Transverse colon (tissue), 4 donors: ENCODE measurements at regions not wholly inside any gene's neighbourhood (a gene's known extent, or its start where the extent isn't known, plus 50 kb on each side); places are given as distances from the start of the nearest gene placed in this dataset.

Experiments used
- DNase-seq: peaks from one replicate; pipeline ENCODE4 v3.0.0-alpha.2; 2019
- H3K27ac ChIP-seq, 4 donors: fragments of 200-600 bp; sonication (generic); 2 replicates each; pipeline ENCODE4 v1.5.1; 2016 to 2018; ENCODE audit warnings: inconsistent platforms in 4 of 4
- H3K27me3 ChIP-seq: fragments of 200-600 bp; sonication (generic); 2 replicates; pipeline ENCODE4 v1.5.1; 2017; ENCODE audit warnings: inconsistent platforms
- H3K36me3 ChIP-seq, 4 donors: fragments of 200-600 bp; sonication (generic); 2 replicates each; pipeline ENCODE4 v1.5.1; 2017 to 2019; ENCODE audit warnings: inconsistent platforms in 4 of 4
- H3K4me1 ChIP-seq, 4 donors: fragments of 200-600 bp; sonication (generic); 2 replicates each; pipeline ENCODE4 v1.5.1; 2017 to 2020; ENCODE audit warnings: inconsistent platforms in 4 of 4
- H3K4me3 ChIP-seq, 4 donors: fragments of 200-600 bp; sonication (generic); 1 replicate in 1 of 4; 2 replicates in 3 of 4; pipeline versions ENCODE4 v1.5.1 to v1.6.1; 2017 to 2019; ENCODE audit warnings: inconsistent platforms in 4 of 4
- H3K9me3 ChIP-seq, 2 donors: fragments of 200-600 bp; sonication (generic); 2 replicates each; pipeline ENCODE4 v1.5.1; 2017 to 2019; ENCODE audit warnings: inconsistent platforms in 2 of 2
- EP300 ChIP-seq: sonication (generic); formaldehyde crosslinking; IDR thresholded peaks from one replicate; pipeline ENCODE4 v1.6.1; 2017; ENCODE audit warnings: antibody characterized with exemption, low read depth
- POLR2A ChIP-seq: fragments of 450-650 bp; IDR thresholded peaks from one replicate; pipeline ENCODE4 v1.6.1; 2016; ENCODE audit warnings: antibody characterized with exemption, mild to moderate bottlenecking, moderate library complexity
- POLR2AphosphoS5 ChIP-seq, 3 donors: sonication (generic); formaldehyde crosslinking; IDR thresholded peaks; one replicate each; pipeline ENCODE4 v1.6.1; 2016; ENCODE audit warnings: antibody characterized with exemption in 3 of 3
- WGBS, 2 donors: methylation state at CpG; one replicate each; pipeline ENCODE4 v1.1.5; 2018; ENCODE audit warnings: low coverage in 1 of 2; 5-methylcytosine and 5-hydroxymethylcytosine counted together
- in situ Hi-C, 4 donors: fragments of 200-750 bp; cut with MboI; loops; one replicate each; pipeline versions ENCODE4 v1.15.0 to v1.15.1; 2017; ENCODE audit warnings: low sequenced_read_pairs in 3 of 4, low pct_ligation_motif_present in 1 of 4, low pct_unique_long_range_greater_than_20kb in 1 of 4
- intact Hi-C: fragments of 100-400 bp; cut with DNase I; formaldehyde crosslinking; loops from one replicate; pipeline ENCODE4 v1.15.1; 2023; ENCODE audit warnings: low total_unique reads
- TF ChIP-seq, protein P1 (sequence below), 5 experiments: fragments of 200-600 bp in 3 of 5; fragments of 450-650 bp in 2 of 5; sonication (generic) in 3 of 5; IDR thresholded peaks; 1 replicate in 2 of 5; 2 replicates in 3 of 5; pipeline ENCODE4 v1.5.1; 2016 to 2017; ENCODE audit warnings: antibody characterized with exemption in 5 of 5, inconsistent platforms in 3 of 5, mild to moderate bottlenecking in 2 of 5, moderate library complexity in 1 of 5

DNA sequence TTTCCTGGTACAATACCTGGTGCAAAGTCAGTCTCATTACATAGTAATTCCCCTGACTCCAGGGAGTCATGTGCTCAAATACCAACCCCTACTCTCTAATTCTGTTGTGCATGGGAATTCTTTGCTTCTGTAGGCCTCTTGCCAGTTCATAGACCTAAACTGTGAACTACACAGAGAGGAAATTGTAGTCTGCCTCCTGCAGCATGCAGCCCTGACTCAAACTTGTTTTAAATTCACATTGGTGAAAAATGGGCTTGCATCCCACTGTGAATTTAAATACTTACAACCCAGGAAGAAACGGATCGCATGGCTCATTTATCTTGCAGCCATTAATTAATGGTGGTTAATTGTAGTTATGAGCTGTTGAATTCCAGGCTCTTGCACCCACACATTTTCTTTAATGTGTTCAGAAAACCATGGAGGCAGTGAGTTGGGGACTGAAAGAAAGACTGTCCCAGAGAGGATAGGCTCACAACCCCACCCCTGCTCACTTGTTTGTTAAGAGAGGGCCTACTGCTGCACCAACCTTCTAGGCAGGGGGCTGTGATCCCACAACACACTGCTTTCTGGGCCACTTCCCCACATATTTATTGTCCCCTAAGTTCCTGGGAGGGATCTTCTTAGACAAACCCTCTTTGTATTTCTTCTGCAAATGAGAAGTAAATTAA, 579.1 kb downstream of the DHX35 start:
- intact Hi-C loops (no loop called here), in situ Hi-C loops (no loop called here)
- Histone ChIP-seq H3K4me3 (no peak overlapping the region), H3K27ac (no peak overlapping the region), H3K27me3 (peaks cover 22% of the 10 kb centered on the region), H3K9me3 (no peaks in the 10 kb centered on the region), H3K36me3 (no peaks in the 10 kb centered on the region), H3K4me1 (no peaks in the 10 kb centered on the region)
- TF ChIP-seq POLR2AphosphoS5 (IDR thresholded peaks at IDR 0.05), result no peak
- DNase-seq, result no peak
- WGBS, 2 donors, result 64% methylated on average over 2 of the region's 2 CpGs; no CpG with 5 or more reads in 1 of the 2 donors

DNA sequence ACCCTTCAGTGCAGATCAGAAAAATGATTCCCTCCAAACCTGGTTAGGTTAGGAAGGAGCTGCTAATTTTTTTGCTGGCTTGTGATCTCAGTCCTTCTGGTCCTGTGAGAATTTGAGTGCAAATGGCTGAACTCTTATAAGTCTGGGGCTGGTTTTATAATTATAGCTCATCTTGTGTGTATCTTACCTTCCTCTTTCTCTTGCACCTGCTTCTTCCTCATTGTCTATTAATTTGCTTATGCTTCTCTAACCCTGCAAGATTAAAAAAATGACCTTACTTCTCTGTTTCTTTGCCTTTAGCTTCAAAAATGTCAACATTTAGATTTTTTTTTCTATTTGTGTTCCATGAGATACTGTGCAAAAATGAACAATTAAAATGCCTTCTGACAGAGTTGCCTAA, 576.2 kb downstream of the DHX35 start:
- Histone ChIP-seq H3K4me3 (no peak overlapping the region), H3K27ac (no peak overlapping the region), H3K27me3 (peaks cover 8% of the 10 kb centered on the region), H3K4me1 (peaks cover 0 to 5% (median 2%) of the 10 kb centered on the region in 4 donors), H3K36me3 (no peaks in the 10 kb centered on the region), H3K9me3 (no peaks in the 10 kb centered on the region)
- intact Hi-C loops (no loop called here), in situ Hi-C loops (no loop called here)
- no peak for DNase-seq
- TF ChIP-seq, protein P1, sequence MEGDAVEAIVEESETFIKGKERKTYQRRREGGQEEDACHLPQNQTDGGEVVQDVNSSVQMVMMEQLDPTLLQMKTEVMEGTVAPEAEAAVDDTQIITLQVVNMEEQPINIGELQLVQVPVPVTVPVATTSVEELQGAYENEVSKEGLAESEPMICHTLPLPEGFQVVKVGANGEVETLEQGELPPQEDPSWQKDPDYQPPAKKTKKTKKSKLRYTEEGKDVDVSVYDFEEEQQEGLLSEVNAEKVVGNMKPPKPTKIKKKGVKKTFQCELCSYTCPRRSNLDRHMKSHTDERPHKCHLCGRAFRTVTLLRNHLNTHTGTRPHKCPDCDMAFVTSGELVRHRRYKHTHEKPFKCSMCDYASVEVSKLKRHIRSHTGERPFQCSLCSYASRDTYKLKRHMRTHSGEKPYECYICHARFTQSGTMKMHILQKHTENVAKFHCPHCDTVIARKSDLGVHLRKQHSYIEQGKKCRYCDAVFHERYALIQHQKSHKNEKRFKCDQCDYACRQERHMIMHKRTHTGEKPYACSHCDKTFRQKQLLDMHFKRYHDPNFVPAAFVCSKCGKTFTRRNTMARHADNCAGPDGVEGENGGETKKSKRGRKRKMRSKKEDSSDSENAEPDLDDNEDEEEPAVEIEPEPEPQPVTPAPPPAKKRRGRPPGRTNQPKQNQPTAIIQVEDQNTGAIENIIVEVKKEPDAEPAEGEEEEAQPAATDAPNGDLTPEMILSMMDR (IDR thresholded peaks at IDR 0.05), result no peak
- TF ChIP-seq POLR2AphosphoS5 (IDR thresholded peaks at IDR 0.05), result no peak
- TF ChIP-seq POLR2A, result no peak
- no peak for TF ChIP-seq EP300

DNA sequence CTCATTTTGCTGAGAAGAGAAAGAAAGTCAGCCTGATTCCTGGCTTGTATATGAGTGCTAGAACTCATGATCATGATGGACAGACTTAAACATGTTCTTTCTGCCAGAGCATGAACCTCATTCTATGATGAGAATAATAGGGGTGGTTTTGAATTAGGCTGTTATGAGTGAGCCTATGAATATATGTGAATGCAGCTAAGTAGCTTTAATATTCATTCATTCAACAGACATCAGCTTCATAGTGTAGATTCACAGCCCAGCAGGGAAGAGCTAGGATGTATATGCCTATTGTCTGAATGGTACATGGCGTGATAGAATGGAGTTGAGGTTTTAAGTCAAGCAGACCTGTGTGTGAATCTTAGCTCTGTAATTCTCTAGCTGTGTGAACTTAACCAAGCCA, 573.2 kb downstream of the DHX35 start:
- intact Hi-C loops (no loop called here), in situ Hi-C loops (no loop called here)
- Histone ChIP-seq H3K36me3 (no peaks in the 10 kb centered on the region), H3K4me3 (no peak overlapping the region), H3K9me3 (no peaks in the 10 kb centered on the region), H3K4me1 (peaks cover 0 to 5% (median 2%) of the 10 kb centered on the region in 4 donors), H3K27me3 (peaks cover 3% of the 10 kb centered on the region), H3K27ac (no peak overlapping the region)
- no peak for DNase-seq
- 56 to 97% methylated on average over 1 of the region's 1 CpG for WGBS, 2 donors
- TF ChIP-seq POLR2A (no peak), EP300 (no peak), POLR2AphosphoS5 (IDR thresholded peaks at IDR 0.05) (no peak)
- TF ChIP-seq, protein P1 (IDR thresholded peaks at IDR 0.05), result no peak

DNA sequence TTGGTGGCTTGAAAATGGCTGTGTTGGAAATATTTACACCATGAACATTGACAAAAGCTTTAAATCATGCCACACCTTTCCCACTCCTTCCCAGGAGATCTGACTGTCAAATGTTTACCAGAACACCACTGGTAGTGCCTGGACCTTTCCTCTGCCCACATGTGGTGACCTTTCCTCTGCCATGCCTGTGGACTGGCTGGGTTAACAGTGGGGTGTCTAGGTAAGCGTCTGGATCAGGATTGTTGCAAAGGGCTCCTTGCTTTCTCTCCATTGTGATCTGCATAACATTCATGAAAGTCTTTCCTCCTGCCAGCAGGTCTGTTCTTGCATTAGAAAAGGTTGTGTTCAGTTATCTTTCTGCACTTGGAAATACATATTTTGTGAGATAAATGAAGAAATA, 572.7 kb downstream of the DHX35 start:
- H3K4me3 ChIP-seq, result no peak overlapping the region
- H3K4me1 ChIP-seq, result peaks cover 0 to 5% (median 2%) of the 10 kb centered on the region in 4 donors
- no peaks in the 10 kb centered on the region for H3K9me3 ChIP-seq
- in situ Hi-C loops, result no loop called here
- H3K36me3 ChIP-seq, result no peaks in the 10 kb centered on the region
- no peak overlapping the region for H3K27ac ChIP-seq
- DNase-seq, result no peak
- WGBS, 2 donors, result 94% methylated on average over 1 of the region's 1 CpG; no CpG with 5 or more reads in 1 of the 2 donors
- intact Hi-C loops, result no loop called here
- H3K27me3 ChIP-seq, result peaks cover 3% of the 10 kb centered on the region
- no peak for TF ChIP-seq EP300
- no peak for TF ChIP-seq POLR2A
- no peak for TF ChIP-seq POLR2AphosphoS5 (IDR thresholded peaks at IDR 0.05)
- TF ChIP-seq, protein P1 (IDR thresholded peaks at IDR 0.05), result no peak

DNA sequence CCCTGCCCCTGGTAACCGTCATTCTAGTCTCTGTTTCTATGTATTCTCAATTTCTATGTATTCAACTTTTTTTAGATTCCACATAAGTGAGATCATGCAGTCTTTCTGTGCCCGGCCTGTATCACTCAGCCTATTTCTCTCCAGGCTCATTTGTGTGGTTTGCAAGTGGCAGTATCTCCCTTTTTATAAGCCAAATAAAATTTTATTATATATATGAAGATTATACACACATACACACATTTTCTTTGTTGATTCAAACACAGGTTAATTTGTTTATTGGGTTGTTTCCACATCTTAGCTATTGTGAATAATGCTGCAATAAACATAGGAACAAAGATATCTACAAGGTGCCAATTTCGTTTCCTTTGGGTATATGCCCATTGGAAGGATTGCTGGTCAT, 571.7 kb downstream of the DHX35 start:
- peaks cover 8% of the 10 kb centered on the region for H3K27me3 ChIP-seq
- peaks cover 0 to 5% (median 2%) of the 10 kb centered on the region in 4 donors for H3K4me1 ChIP-seq
- in situ Hi-C loops, result no loop called here
- H3K27ac ChIP-seq, result no peak overlapping the region
- intact Hi-C loops, result no loop called here
- H3K36me3 ChIP-seq, result no peaks in the 10 kb centered on the region
- H3K9me3 ChIP-seq, result no peaks in the 10 kb centered on the region
- 39 to 44% methylated on average over 2 to 3 of the region's 3 CpGs for WGBS, 2 donors
- no peak overlapping the region for H3K4me3 ChIP-seq
- DNase-seq, result peak; percentile 11
- no peak for TF ChIP-seq EP300
- TF ChIP-seq POLR2A, result no peak
- no peak for TF ChIP-seq POLR2AphosphoS5 (IDR thresholded peaks at IDR 0.05)
